Inferior parietal cortex (tissue), 1 donor: ENCODE measurements at regions not wholly inside any gene's neighbourhood (a gene's known extent, or its start where the extent isn't known, plus 50 kb on each side); places are given as distances from the start of the nearest gene placed in this dataset.
A peak's percentile ranks its signal among the peaks of the same experiment; 100 is the strongest.

Experiments used
- DNase-seq: peaks from one replicate; pipeline ENCODE4 v3.0.0-alpha.2; 2016; ENCODE audit errors: extremely low spot score

DNA sequence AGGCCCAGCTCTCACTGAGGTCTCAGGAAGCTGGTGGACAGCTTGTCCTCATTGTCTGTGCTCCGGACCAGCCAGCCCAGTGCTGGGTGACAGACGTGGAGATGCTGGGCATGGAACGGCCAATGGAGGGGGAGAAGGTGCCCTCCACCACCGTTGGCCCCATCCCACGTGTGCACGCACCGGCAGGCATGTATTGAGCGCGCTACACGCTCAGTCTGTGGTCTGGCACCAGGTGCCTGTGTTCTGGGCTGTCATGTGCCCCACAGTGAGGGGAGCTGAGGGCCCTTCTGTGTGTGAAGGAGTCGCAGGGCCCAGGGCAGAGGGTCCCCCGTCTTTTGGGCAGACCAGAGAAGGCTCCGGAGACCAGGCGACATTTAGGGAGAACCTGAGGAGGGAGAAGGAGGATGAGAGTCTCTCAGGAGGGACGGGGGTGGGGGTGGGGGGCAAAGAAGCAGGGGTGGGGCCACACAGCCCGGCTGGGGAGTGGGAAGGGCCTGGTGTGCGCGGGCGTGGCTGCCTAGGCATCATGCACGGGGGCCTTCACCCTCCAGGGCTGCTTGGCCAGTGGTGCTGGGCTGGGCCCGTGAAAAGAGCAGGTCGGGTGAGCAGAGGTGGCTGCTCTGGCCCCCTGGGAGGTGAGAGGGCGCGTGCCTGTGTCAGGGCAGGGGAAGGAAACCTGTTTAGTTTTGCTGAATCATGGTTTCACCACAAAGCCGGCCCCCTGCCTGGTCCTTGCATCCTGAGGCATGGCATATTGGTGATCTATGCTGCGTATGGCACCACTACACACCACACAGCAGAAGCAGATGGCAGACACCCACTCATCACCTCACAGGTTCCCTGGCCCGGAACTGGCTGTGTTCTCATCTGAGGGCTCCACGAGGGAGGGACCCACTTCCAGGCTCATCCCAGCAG lies 86.7 kb upstream of the TTC34 start:
- DNase-seq, result no peak

DNA sequence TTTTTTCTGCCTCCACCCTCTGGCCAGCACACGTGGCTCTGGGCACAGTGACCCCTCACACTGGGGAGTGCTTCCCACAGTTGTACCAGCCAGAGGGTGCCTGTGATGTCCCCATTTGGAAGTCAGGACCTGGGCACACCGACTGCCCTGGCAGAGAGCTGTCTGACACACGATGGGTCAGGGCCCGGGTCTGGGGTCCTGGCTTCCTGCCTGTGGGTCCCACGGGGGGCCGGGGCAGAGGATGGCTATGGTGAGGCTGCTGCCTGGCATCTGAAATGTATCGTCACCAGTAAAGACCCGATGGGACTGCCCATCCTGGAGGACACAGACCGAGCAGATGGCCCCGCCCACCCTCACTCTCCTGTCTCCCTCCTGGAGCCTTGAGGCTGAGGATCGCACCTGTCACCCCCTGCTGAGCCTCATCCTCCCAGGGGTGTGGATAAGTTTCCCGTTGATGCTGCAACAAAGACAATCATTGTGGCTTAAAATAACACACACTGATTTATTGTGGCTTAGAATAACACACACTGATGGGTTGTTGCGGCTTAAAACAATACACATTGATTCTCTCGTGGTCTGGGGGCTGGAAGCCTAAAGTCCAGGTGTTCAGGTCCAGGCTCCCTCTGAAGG lies 88.8 kb upstream of the TTC34 start:
- no peak for DNase-seq

DNA sequence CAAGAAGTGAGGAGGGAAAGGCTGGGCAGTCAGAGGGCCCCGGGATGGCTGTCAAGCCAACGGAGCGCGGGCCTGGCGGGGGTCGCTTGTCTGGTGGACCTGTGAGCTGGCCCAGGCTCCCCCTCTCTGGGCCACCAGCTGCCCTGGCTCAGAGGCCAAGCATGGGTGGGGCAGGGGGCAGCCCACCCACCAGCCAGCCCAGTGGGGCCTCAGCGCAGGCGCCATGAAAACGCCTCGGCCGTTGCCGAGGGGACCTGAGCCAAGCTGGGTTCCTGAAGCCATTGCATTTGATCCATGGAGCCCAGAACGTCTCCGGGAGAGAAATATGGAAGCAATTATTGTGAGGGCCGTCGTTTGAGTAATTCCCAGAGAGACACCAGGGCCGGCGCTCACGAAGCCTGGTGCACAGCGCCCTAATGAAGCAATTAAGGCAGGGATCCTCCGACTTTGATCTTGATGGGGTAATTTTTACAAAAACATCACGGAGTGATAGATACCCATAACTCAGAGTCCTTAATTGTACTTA lies 90.5 kb upstream of the TTC34 start:
- no peak for DNase-seq

DNA sequence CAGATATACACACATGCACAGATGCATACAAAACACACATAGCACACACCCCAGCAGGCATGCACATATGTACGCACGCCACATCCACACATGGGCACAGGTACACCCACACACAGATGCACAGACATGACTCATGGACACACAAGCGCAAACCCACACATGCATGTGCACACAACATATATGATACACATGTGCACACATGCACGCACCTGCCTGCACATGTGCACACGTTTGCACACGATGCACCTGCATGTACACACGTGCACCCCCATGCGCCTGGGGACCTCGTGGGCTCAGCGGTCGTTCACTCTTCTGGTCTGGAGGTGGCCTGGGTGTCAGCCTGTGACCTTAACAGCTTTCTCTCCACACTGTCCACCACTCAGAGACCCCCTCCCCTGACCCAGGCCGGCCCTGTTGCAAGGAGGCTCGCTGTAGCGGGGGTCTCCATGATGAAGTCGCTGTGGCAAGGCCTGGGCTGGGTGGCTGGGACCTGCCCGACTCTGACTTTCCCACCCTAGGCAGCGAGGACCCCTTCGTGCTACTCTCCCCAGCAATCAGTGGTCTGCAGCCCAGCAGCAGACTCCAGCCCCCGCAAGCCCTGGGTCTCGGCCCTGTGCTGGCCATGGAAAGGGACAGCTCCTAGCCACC lies 92.1 kb upstream of the TTC34 start:
- no peak for DNase-seq

DNA sequence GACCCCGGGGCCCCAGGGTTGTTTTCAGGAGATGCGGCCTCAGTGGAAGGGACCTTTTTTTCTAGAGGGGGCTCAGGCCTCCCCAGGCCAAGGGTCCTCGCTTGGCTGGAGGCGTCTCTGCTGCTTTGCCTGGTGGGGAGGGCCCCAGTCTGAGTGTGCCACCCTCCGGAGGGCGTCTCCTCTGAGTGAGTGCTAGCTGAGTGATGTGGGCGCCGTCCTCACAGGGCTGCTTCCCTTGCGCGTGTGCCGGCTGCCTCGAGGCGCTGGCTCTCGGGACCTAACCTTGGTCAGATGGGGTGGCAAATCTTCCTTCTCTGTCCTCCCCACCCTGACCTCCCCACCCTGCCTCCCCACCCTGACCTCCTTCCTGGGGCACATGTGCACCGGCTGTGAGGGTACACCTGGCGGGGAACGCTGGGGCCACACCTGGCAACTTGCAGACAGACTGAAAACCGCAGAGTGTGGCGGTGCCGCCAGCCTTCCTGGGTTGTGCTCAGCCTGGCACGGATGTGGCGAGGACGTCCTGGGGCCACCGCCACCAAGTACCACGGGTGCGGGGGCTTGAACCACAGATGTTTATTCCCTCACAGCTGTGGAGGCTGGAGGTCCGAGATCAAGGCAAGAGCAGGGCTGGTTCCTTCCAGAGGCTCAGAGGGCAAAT lies 93.0 kb upstream of the TTC34 start:
- no peak for DNase-seq

DNA sequence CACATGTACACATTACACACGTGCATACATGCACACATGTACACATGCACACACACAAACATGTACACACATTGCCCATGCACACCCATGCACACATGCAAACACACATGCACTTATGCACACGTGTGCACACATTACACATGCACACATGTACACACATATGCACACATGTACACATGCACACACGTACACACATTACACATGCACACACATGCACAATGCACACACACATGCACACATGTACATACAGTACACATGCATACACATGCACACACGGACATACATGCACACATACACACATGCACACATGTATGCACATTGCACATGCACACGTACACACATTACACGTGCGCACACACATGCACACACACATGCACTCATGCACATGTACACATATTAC lies 95.3 kb upstream of the TTC34 start:
- DNase-seq, result no peak

DNA sequence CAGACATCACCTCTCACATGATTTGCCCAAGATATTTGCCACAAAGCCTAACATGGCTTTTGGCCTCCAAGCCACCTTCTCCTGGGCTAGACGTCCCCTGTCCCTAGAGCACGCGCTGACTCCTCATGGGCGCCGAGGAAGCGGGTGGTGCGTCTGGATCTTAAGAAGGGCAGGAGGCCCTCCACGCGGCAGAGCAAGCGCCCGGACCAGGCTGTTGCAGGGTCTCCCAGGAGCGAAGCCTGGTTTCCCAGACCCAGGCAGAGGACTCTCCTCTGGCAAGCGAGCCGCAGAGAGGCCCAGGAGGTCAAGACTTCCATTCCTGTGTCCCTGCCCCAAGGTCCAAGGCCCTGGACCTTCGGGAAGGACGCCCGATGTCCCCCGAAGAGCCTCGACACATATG lies 101.7 kb upstream of the TTC34 start:
- DNase-seq, result no peak

DNA sequence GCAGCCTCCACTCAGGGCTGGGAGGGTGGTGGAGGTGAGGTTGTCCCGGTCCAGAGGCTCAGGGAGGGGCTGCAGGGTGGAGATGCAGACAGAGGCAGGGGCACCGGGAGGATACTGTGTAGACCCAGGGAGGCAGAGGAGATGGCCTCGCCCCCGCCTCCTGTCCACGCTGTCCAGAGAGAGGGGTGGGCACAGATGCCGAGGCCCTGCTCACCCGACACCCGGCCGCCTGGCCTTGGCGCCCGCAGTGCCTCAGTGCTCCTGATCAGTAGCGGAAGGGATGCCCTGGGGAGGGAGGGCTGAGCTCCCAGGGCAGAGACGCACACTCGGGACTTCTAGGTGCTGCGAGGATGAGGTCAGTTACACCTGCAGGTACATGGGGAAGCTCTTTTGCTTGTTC lies 102.7 kb upstream of the TTC34 start:
- no peak for DNase-seq

DNA sequence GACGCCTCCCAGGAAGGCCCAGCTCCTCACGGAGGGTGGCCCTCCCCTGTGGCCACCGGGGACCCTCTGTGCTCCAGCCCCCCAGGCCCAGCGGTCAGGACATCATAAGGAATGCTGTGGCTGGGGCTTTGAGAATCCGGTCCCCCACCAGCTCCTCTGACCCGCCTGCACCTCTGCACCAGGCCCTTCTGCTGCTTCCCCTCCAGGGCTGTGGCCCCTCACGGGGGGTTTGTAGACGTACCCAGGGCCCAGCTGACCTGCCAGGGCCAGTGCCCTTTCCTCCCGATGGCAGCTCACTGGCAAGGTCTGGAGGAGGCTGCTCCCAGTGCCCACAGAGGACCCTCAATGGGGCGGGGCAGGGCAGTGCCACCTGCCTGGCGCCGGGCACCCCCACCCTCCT lies 103.9 kb upstream of the TTC34 start:
- no peak for DNase-seq

DNA sequence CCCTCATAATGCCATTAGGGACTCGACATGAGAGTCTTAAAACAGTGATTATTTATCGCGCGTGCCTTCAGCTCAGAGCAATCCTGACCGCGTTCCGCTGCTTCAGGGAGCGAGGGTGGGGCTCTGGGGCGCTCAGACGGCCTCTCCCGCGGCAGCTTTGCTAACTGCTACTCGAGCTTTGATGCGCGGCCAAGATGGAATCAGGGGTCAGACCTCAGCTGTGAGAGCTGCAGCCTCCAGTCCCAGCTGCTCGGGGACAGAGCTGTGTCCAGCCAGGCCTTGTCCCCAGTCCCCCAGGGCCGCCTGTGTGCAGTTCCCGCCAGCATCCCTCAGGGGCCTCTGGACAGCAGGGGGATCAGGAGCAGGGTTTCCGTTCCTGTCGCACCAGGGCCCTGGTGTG lies 104.6 kb upstream of the TTC34 start:
- DNase-seq, result no peak

DNA sequence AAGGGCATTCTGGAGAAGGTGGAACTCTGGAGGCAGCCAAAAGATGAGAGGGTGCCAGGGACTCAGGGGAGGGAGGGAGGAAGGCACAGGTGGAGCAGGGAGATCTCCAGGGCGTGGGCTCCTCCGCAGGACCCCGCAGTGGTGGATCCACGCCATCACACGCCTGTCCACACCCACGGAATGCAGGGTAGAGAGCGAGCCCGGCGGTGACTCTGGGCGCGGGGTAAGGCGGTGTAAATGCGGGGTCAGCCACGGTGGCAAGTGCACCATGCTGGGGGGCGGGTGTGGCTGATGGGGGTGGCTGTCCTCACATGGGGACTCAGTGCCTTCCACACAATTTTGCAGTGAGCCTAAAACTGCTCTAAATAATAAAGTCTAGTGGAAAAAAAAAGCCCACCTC lies 105.1 kb upstream of the TTC34 start:
- DNase-seq, result no peak

DNA sequence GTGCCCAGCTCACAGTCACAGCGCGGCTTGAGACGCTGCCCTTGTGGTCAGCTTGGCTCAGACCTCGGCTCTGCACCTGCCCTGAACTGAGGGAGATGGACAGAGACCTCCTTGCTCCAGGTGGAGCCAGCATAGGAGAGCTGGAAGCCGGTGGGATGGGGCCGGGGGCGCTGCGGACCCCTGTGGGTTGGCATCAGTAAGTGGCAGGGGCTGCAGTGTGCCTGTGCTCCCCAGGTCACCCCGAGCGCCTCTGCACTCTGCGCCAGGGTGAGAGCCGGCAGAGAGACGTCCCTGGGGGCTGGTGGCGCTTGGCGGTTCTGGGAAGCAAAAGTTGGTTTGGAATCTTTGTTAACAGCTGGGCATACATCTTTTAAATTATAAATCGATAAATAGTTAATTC lies 105.6 kb upstream of the TTC34 start:
- DNase-seq, result no peak

DNA sequence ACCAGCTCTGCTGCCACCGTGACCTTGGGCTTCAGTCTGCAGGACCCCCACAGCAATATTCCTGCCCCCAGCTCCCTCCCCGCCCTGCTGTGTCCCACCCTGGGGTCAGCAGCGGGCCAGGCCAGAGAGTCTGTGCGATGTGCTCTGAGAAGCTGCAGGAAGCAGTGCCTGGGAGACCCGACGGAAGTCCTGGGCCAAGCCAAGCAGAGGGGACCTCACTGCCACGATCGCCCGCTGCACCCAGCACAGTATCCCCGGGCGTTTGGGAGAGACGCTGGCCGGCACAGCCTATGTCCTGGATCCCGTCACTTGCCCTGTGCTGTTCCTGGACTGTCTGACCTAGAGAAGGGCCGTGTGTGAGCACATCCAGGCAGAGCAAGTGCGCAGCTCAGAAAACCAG lies 106.6 kb upstream of the TTC34 start:
- no peak for DNase-seq

DNA sequence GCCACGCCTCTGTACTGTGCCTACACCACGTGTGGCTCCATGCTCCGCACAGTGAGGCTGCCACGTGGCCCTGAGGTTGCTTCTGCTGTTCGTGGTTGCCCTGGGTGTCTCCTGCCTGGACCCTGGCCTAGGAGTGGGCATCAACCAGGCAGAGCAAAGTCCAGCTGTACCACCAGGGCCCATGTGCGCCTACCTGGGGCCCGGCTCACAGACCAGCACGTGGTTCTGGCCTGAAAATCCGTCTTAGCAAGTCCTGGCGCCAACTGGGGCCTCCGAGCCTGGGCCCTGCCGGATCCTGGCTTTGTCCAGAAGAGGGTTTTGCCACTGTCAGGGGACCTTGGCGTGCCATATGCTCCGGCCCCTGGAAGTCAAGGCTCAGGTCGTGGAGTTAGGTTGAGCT lies 107.1 kb upstream of the TTC34 start:
- no peak for DNase-seq

DNA sequence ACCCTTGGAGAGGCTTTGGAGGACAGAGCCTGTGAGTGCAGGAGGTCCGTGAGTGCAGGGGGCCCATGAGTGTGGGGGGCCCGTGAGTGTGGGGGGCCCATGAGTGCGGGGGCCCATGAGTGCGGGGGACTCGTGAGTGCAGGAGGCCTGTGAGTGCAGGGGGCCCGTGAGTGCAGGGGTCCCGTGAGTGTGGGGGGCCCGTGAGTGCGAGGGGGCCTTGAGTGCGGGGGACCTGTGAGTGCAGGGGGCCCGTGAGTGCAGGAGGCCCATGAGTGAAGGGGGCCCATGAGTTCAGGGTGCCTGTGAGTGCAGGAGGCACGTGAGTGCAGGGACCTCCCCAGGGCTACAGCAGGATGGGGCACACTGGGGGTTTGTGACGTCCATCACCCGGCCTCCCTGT lies 108.3 kb upstream of the TTC34 start:
- DNase-seq, result no peak

DNA sequence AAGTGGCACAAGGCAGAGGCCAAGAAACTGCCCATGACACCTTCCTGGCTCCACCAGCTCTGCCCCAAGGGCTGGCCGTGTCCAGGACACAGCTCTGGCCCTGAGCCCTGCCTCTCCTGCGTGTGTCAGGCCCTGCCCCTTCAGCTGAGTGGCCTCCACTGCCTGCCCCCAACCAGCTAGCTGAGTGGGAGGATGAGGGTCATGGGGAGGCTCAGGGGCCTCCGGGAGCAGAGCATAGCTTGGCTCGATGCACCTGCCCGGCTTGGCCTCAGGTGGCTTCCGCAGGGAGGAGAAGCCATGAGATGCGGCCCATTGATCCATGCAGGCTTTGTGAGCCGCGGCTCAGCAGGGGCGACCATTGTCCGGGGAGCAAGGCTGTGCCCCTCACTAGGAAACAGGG lies 108.7 kb upstream of the TTC34 start:
- DNase-seq, result no peak

DNA sequence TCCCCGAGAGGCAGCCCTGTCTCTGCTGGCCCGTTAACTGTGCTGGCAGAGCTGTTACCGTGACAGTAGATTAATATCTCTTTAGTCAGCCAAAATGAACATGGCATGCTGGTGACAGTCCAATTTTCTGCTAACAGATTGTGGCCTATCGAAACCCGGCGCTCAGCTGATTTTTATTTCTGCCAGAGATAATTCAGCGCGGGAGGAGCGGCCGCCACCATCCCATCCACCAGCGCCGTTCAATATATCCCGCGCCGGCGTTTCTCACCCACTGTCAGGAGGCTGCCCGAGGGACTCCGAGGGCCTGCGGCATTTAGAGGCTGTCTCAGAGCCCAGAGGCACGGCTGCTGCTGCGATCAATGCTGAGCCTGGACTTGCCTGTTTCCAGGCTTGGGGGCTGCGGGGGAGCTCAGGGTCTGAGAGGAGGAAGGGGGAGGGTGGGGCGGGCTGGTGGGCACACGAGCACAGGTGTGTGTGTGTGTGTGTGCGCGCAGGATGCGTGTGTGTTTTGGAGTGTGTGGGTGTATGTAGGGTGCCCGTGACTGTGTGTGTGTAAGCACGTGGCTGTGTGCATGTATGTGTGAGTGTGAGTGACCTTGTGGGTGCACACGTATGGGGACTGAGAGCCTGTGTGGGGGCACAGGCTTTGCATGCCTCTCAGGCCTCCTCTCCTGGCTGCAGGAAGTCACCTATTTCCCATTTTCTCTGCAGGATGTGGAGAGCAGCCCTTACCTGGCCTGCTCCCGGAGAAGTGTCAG lies 109.7 kb upstream of the ACTRT2 start:
- DNase-seq, result no peak

DNA sequence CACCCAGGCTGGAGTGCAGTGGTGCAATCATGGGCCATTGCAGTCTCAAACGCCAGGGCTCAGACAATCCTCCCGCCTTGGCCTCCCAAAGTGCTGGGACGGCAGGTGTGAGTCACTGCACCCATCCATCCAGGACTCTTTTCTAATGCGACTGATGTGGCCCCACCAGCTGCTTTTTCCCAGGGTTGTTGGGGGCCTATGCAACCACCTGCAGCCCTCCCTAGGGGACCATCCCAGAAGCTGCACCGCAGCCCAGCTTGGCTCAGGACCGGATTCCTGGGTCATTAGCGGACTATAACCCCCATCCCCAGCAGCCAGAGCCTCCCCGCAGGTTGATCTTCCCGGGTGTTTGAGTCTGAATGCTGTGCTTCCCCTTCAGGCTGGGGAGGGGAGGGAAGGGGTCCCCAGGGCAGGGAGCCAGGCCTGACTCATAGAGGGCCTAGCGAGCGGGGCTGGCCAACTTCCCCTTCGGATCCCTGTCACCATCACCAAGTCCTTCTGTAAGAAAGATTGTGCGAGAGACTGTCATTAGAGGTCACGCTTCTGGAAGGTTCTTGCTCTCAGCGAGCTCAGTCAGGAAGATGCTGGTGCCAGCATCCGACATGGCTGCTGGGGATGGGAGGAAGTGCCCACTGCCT lies 108.7 kb upstream of the ACTRT2 start:
- DNase-seq, result no peak

DNA sequence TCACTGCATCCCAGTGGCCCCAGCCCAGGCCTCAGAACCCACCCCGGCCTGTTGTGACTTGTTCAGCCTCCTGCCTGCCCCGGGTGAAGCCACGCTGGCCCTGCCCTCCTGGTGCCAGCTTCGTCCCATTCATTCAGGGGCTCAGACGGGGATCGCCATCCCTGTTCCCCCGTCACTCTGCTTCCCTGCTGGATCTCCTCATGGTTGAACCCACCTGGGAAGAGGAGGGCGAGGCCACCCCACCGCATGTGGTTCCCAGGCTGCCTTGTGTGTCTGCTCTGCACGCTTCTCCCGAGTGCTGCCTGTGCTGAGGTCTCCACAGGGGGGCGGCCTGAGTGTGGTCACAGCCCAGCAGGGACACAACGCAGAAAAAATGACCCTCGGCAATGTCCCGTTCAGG lies 108.2 kb upstream of the ACTRT2 start:
- no peak for DNase-seq

DNA sequence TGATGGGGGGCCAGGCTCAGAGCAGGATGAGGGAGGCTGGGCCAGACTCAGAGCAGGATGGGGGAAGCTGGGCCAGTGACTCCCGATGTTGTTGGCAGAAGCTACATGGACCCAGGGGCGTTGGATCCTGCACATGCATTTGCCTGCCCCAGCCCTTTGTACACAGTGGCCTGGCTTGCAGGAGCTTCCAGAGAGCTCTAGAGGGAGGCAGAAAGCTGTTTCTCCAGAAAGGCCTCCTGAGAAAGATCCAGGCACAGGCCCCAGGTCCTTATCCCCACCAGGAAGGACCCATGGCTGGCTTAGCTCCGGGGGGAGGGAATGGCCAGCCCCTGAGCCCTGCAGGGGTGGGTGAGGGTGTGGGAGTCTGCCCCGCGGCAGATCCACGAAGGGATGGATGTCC lies 106.6 kb upstream of the ACTRT2 start:
- peak; percentile 54 for DNase-seq

DNA sequence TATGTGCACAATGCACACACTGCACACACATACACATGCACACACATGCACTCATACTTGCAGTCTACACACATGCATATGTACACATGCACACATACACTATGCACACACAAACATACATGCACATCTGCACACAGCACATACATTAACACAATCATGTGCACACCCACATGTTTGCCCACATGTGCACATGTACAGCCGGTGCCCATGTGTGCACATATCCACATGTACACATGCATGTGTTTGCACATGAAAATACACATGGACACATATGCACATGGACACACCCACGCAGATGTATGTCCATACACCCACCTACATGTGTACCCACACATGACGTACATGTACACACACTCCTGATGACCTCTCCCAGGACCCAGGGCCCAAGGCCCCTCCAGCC lies 105.1 kb upstream of the ACTRT2 start:
- no peak for DNase-seq
